K562 (cell line): ENCODE measurements at regions not wholly inside any gene's neighbourhood (a gene's known extent, or its start where the extent isn't known, plus 50 kb on each side); places are given as distances from the start of the nearest gene placed in this dataset.

Source experiments
- CTBP1 ChIP-seq: fragments of 450-650 bp; IDR thresholded peaks from 2 replicates; pipeline ENCODE4 v1.6.1; 2016; ENCODE audit warnings: borderline replicate concordance
- KLF6 ChIP-seq: fragments of 250-450 bp; sonication (Bioruptor Pico); IDR thresholded peaks from 2 replicates; pipeline ENCODE4 v1.4.0; 2020; ENCODE audit warnings: mild to moderate bottlenecking, moderate library complexity, borderline replicate concordance
- MTA1 ChIP-seq: fragments of 450-650 bp; IDR thresholded peaks from 2 replicates; pipeline ENCODE4 v1.6.1; 2017; ENCODE audit warnings: borderline replicate concordance
- NRF1 ChIP-seq, 2 experiments: fragments of 450-650 bp; IDR thresholded peaks in 1 of 2; conservative IDR thresholded peaks in 1 of 2; 2 replicates each; pipeline ENCODE4 v1.6.1; 2014; ENCODE audit warnings: mild to moderate bottlenecking in 2 of 2
- OTX1 ChIP-seq: fragments of 450-650 bp; formaldehyde crosslinking; IDR thresholded peaks from 2 replicates; pipeline ENCODE4 v1.4.0; 2022; ENCODE audit warnings: mild to moderate bottlenecking
- PTBP1 ChIP-seq: fragments of 200-400 bp; formaldehyde crosslinking; IDR thresholded peaks from 2 replicates; pipeline ENCODE4 v1.6.1; 2017; ENCODE audit warnings: low read depth, low read length
- RUNX1 ChIP-seq: sonication (generic); IDR thresholded peaks from 2 replicates; pipeline ENCODE4 v1.6.1; 2016; ENCODE audit warnings: antibody characterized with exemption, low read depth
- SRF ChIP-seq, 2 experiments: fragments of 250-450, 450-650 bp in 1 of 2; sonication (Bioruptor Pico) in 1 of 2; sonication (generic) in 1 of 2; formaldehyde crosslinking; IDR thresholded peaks; 2 replicates each; pipeline versions ENCODE4 v1.5.0 to v1.5.1; 2020 to 2022; ENCODE audit warnings: mild to moderate bottlenecking in 1 of 2, missing genetic modification reagents in 1 of 2
- TARDBP ChIP-seq: fragments of 450-650 bp; IDR thresholded peaks from 2 replicates; pipeline ENCODE4 v1.6.1; 2016
- ZBTB5 ChIP-seq: fragments of 450-650 bp; IDR thresholded peaks from 2 replicates; pipeline ENCODE4 v1.6.1; 2017; ENCODE audit warnings: antibody characterized with exemption
- ZNF318 ChIP-seq, 2 experiments: fragments of 450-650 bp; IDR thresholded peaks; 2 replicates each; pipeline ENCODE4 v1.6.1; 2016; ENCODE audit warnings: mild to moderate bottlenecking in 2 of 2, borderline replicate concordance in 1 of 2, low read depth in 1 of 2, moderate library complexity in 1 of 2

GRCh38 chr3:151962912-151963311 lies 89.5 kb downstream of the SUCNR1 start (continued):
- TF ChIP-seq TARDBP (no peak), OTX1 (no peak), MTA1 (no peak), SRF (CRISPR knock-in tag; IDR thresholded peaks at IDR 0.05) (no peak), KLF6 (CRISPR knock-in tag) (no peak), CTBP1 (no peak), RUNX1 (no peak), ZNF318 (IDR thresholded peaks at IDR 0.05; ENCODE audit: borderline replicate concordance in 1 of 2, low read depth in 1 of 2) (no peak), PTBP1 (no peak), ZBTB5 (no peak), NRF1 (conservative IDR thresholded peaks at IDR 0.05 in 1 of 2, IDR thresholded peaks at IDR 0.05 in 1 of 2) (no peak)
